ENCODE measurements at regions not wholly inside any gene's neighbourhood (a gene's known extent, or its start where the extent isn't known, plus 50 kb on each side); places are given as distances from the start of the nearest gene placed in this dataset.

DNA sequence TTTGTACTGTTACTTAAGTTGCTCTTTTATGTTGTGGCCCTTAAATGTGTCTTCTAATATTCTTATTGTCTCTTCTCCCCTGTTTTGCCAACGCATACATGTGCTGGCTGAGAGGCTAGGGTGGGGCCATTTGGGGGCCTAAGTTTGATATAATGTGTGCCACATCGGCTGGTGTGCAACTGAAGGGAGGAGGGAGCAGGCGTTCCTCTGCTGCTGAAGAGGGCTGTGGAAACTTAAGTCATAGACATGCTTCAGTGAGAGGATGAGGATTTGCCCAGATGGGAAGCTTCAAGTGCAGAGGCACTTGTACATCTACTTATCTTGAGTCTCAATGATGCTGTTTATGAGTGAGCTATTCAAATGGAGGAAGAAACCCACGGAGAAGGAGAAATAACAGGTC is 630.6 kb downstream of the LMO4 start:
- TF ChIP-seq, protein P1, sequence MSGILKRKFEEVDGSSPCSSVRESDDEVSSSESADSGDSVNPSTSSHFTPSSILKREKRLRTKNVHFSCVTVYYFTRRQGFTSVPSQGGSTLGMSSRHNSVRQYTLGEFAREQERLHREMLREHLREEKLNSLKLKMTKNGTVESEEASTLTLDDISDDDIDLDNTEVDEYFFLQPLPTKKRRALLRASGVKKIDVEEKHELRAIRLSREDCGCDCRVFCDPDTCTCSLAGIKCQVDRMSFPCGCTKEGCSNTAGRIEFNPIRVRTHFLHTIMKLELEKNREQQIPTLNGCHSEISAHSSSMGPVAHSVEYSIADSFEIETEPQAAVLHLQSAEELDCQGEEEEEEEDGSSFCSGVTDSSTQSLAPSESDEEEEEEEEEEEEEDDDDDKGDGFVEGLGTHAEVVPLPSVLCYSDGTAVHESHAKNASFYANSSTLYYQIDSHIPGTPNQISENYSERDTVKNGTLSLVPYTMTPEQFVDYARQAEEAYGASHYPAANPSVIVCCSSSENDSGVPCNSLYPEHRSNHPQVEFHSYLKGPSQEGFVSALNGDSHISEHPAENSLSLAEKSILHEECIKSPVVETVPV (CRISPR knock-in tag; IDR thresholded peaks at IDR 0.05) = no peak
- TF ChIP-seq ZFP3 (CRISPR knock-in tag; IDR thresholded peaks at IDR 0.05) (no peak), ARNTL (CRISPR knock-in tag; IDR thresholded peaks at IDR 0.05; ENCODE audit: borderline replicate concordance, low read depth) (no peak), ISL1 (CRISPR knock-in tag; IDR thresholded peaks at IDR 0.05) (no peak), BACH2 (CRISPR knock-in tag; IDR thresholded peaks at IDR 0.05; ENCODE audit: borderline replicate concordance) (no peak)
- TF ChIP-seq, protein P2, sequence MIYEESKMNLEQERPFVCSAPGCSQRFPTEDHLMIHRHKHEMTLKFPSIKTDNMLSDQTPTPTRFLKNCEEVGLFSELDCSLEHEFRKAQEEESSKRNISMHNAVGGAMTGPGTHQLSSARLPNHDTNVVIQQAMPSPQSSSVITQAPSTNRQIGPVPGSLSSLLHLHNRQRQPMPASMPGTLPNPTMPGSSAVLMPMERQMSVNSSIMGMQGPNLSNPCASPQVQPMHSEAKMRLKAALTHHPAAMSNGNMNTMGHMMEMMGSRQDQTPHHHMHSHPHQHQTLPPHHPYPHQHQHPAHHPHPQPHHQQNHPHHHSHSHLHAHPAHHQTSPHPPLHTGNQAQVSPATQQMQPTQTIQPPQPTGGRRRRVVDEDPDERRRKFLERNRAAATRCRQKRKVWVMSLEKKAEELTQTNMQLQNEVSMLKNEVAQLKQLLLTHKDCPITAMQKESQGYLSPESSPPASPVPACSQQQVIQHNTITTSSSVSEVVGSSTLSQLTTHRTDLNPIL (CRISPR knock-in tag; IDR thresholded peaks at IDR 0.05; ENCODE audit: low read depth) = no peak
